ENCODE measurements at regions not wholly inside any gene's neighbourhood (a gene's known extent, or its start where the extent isn't known, plus 50 kb on each side); places are given as distances from the start of the nearest gene placed in this dataset.

DNA sequence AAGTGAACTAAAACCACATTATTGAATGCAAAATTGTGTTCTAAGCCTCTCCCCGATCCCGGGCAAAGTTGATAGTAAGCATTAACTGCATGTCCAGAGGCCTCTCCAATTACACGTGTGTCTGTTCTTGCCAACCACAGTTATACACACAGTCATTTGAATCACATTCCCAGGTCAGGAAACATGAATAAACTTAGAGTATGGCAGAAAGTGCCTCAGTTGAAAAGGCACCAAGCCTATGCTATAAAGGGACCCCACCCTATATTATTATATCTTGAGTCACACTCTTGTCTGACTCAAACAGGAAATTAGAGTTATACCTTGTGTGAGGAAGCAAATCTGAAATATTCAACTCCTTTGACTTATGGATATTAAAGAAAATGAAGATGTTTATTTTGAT is 128.3 kb upstream of the STXBP6 start:
- 76 to 85% (median 83%) methylated on average over 3 of the region's 3 CpGs for WGBS, 3 donors
- Histone ChIP-seq H3K9me3 (no peaks in the 10 kb centered on the region), H3K27ac (no peak overlapping the region), H3K4me3 (no peak overlapping the region), H3K27me3 (no peaks in the 10 kb centered on the region), H3K4me1 (ENCODE audit: insufficient read depth) (no peaks in the 10 kb centered on the region), H3K36me3 (no peaks in the 10 kb centered on the region)
- no peak for DNase-seq
- intact Hi-C loops (cut with DNase I) = no loop called here
- TF ChIP-seq POLR2A (IDR thresholded peaks at IDR 0.05) (no peak), EP300 (IDR thresholded peaks at IDR 0.05) (no peak)
- TF ChIP-seq, protein P1, sequence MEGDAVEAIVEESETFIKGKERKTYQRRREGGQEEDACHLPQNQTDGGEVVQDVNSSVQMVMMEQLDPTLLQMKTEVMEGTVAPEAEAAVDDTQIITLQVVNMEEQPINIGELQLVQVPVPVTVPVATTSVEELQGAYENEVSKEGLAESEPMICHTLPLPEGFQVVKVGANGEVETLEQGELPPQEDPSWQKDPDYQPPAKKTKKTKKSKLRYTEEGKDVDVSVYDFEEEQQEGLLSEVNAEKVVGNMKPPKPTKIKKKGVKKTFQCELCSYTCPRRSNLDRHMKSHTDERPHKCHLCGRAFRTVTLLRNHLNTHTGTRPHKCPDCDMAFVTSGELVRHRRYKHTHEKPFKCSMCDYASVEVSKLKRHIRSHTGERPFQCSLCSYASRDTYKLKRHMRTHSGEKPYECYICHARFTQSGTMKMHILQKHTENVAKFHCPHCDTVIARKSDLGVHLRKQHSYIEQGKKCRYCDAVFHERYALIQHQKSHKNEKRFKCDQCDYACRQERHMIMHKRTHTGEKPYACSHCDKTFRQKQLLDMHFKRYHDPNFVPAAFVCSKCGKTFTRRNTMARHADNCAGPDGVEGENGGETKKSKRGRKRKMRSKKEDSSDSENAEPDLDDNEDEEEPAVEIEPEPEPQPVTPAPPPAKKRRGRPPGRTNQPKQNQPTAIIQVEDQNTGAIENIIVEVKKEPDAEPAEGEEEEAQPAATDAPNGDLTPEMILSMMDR (IDR thresholded peaks at IDR 0.05) = no peak

DNA sequence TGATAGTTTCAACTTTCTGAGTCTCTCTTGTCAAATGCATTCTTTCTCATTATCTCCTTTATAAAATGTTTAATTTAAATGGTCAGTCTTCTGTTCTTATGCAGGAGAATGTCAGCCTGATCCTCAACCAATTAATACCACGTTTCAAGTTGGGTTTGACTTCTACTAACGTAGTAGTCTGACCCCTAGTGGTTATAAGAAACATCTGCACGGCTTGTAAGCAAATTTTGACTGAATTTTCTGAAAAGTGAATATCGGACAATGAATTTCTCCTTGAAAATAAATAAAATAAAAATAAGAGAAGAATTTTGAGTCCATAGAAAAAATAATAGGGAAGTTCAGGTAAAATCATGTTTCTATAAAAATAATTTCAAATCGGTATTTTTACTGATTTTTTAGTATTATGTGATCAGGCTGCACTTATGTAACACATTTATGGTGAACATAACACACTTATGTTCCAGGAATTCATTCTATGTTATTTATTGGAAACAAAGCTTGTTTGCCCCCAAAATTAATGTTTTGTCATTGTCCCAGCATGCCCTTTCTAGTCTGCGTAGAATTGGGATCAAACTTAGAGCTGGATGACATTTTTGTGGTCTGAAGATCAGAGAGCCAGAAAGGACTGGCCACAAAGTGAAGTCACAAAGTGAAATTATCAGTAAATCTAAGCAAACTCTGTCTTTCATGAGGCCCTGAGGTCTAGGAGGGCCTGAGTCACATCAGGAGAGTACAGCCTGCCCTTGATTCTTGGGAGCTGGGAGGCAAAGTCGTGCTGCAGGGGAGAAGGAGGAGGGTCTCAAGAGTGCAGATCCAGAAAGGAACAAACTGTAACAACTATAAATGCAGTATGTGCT is 101.2 kb upstream of the STXBP6 start:
- Histone ChIP-seq H3K27ac (no peak overlapping the region), H3K4me1 (ENCODE audit: insufficient read depth) (no peaks in the 10 kb centered on the region), H3K9me3 (no peaks in the 10 kb centered on the region), H3K27me3 (no peaks in the 10 kb centered on the region), H3K36me3 (no peaks in the 10 kb centered on the region), H3K4me3 (no peak overlapping the region)
- no peak for TF ChIP-seq EP300 (IDR thresholded peaks at IDR 0.05)
- TF ChIP-seq POLR2A (IDR thresholded peaks at IDR 0.05) = no peak
- TF ChIP-seq, protein P1 (IDR thresholded peaks at IDR 0.05) = no peak
- DNase-seq = no peak
- intact Hi-C loops (cut with DNase I) = no loop called here
- 17 to 18% (median 18%) methylated on average over 7 of the region's 7 CpGs for WGBS, 3 donors

GRCh38 chr14:25150401-25150800 is 100.5 kb upstream of the STXBP6 start:
- no peak for DNase-seq
- Histone ChIP-seq H3K27ac (no peak overlapping the region), H3K27me3 (no peaks in the 10 kb centered on the region), H3K9me3 (no peaks in the 10 kb centered on the region), H3K4me3 (no peak overlapping the region), H3K4me1 (ENCODE audit: insufficient read depth) (no peaks in the 10 kb centered on the region), H3K36me3 (no peaks in the 10 kb centered on the region)
- intact Hi-C loops (cut with DNase I) = no loop called here
- TF ChIP-seq EP300 (IDR thresholded peaks at IDR 0.05) (no peak), POLR2A (IDR thresholded peaks at IDR 0.05) (no peak)
- TF ChIP-seq, protein P1 (IDR thresholded peaks at IDR 0.05) = no peak

GRCh38 chr14:25140411-25140810 is 90.5 kb upstream of the STXBP6 start:
- intact Hi-C loops (cut with DNase I) = no loop called here
- no peaks in the 10 kb centered on the region for H3K9me3 ChIP-seq
- DNase-seq = no peak
- WGBS, 3 donors = 39 to 59% (median 47%) methylated on average over 2 of the region's 2 CpGs
- TF ChIP-seq, protein P1 (IDR thresholded peaks at IDR 0.05) = no peak
- TF ChIP-seq EP300 (IDR thresholded peaks at IDR 0.05) (no peak), POLR2A (IDR thresholded peaks at IDR 0.05) (no peak)
- no peaks in the 10 kb centered on the region for H3K4me1 ChIP-seq (ENCODE audit: insufficient read depth)
- no peaks in the 10 kb centered on the region for H3K27me3 ChIP-seq
- H3K36me3 ChIP-seq = no peaks in the 10 kb centered on the region
- H3K27ac ChIP-seq = no peak overlapping the region
- H3K4me3 ChIP-seq = no peak overlapping the region
